ENCODE measurements at regions not wholly inside any gene's neighbourhood (a gene's known extent, or its start where the extent isn't known, plus 50 kb on each side); places are given as distances from the start of the nearest gene placed in this dataset.

GRCh38 chr14:99050309-99050708, 221.7 kb downstream of the BCL11B start:
- TF ChIP-seq CTCF (IDR thresholded peaks at IDR 0.05; ENCODE audit: extremely low read depth in 1 of 2, insufficient read depth in 1 of 2, low read depth in 1 of 2, low read length in 2 of 2) (no peak), POLR2A (IDR thresholded peaks at IDR 0.05; ENCODE audit: low read depth, low read length) (no peak), EZH2 (IDR thresholded peaks at IDR 0.05; ENCODE audit: borderline replicate concordance, low read depth, low read length, severe bottlenecking) (no peak), GATA2 (IDR thresholded peaks at IDR 0.05; ENCODE audit: insufficient read depth, insufficient read length, low read depth, low read length) (no peak), FOS (IDR thresholded peaks at IDR 0.05; ENCODE audit: borderline replicate concordance, insufficient read depth, low read length) (no peak), POLR2AphosphoS5 (IDR thresholded peaks at IDR 0.05; ENCODE audit: insufficient read depth, low read depth, low read length) (no peak), MYC (IDR thresholded peaks at IDR 0.05; ENCODE audit: low read depth, low read length) (no peak)
